ENCODE measurements at regions not wholly inside any gene's neighbourhood (a gene's known extent, or its start where the extent isn't known, plus 50 kb on each side); places are given as distances from the start of the nearest gene placed in this dataset.

GRCh38 chr10:58963723-58964124 is 212.7 kb upstream of the PHYHIPL start:
- TF ChIP-seq CTCF (IDR thresholded peaks at IDR 0.05) (no peak), EP300 (IDR thresholded peaks at IDR 0.05; ENCODE audit: low read depth) (no peak), POLR2A (IDR thresholded peaks at IDR 0.05) (no peak)
